MCF 10A (cell line): ENCODE measurements at regions not wholly inside any gene's neighbourhood (a gene's known extent, or its start where the extent isn't known, plus 50 kb on each side); places are given as distances from the start of the nearest gene placed in this dataset.
"Not testable (repeated sequence)": the region's sequence is repeated elsewhere in the genome, so short reads cannot be mapped to it uniquely, and the experiment has no call there.

Experiments used
- BruUV-seq: library from RNA; stranded (reverse); fragments of 400-500 nt; replicated peaks from 2 replicates; lab custom pipeline; 2021; lab: Mats Ljungman, UMichigan
- CTCF ChIA-PET: fragments of 300-600 bp; sonication (Branson Sonifier 250); formaldehyde crosslinking; extraction: SDS; loops from one replicate; lab custom pipeline; 2021; ENCODE audit warnings: antibody characterized with exemption, inconsistent platforms; lab: Yijun Ruan, JAX
- POLR2A ChIA-PET: fragments of 300-600, 350-650 bp; sonication (Branson Sonifier 250); formaldehyde crosslinking; extraction: SDS; loops from one replicate; lab custom pipeline; 2020; ENCODE audit warnings: antibody characterized with exemption, inconsistent platforms; lab: Yijun Ruan, JAX
- DNase-seq: peaks from one replicate; pipeline ENCODE4 v3.0.0-alpha.2; 2018; ENCODE audit not compliant: unreplicated experiment
- H3K27ac Mint-ChIP-seq: one replicate; pipeline ENCODE4 v1.8.0; 2022; ENCODE audit warnings: mild to moderate bottlenecking, low read depth, mixed read lengths; ENCODE audit not compliant: unreplicated experiment
- H3K27me3 Mint-ChIP-seq: one replicate; pipeline ENCODE4 v1.8.0; 2022; ENCODE audit warnings: mixed read lengths; ENCODE audit not compliant: insufficient read depth, unreplicated experiment
- H3K36me3 Mint-ChIP-seq: one replicate; pipeline ENCODE4 v1.8.0; 2022; ENCODE audit warnings: mild to moderate bottlenecking, moderate library complexity, mixed read lengths; ENCODE audit not compliant: insufficient read depth, unreplicated experiment
- H3K4me1 Mint-ChIP-seq: one replicate; pipeline ENCODE4 v1.8.0; 2022; ENCODE audit warnings: mixed read lengths; ENCODE audit not compliant: insufficient read depth, unreplicated experiment
- H3K4me3 Mint-ChIP-seq: one replicate; pipeline ENCODE4 v1.8.0; 2022; ENCODE audit warnings: mild to moderate bottlenecking, moderate library complexity, mixed read lengths; ENCODE audit not compliant: unreplicated experiment
- H3K9me3 Mint-ChIP-seq: one replicate; pipeline ENCODE4 v1.8.0; 2022; ENCODE audit warnings: mixed read lengths; ENCODE audit not compliant: unreplicated experiment
- intact Hi-C: fragments of 100-400 bp; cut with micrococcal nuclease; formaldehyde crosslinking; loops from 2 replicates; pipeline ENCODE4 v1.14.1; 2022

- CTCF ChIA-PET, intact Hi-C loops, H3K36me3 Mint-ChIP-seq, H3K27me3 Mint-ChIP-seq, H3K4me3 Mint-ChIP-seq, H3K27ac Mint-ChIP-seq, POLR2A ChIA-PET, BruUV-seq, DNase-seq, H3K9me3 Mint-ChIP-seq, H3K4me1 Mint-ChIP-seq: not testable (repeated sequence)
These were observed 60.5 kb downstream of the GOLGA6L22 start for GRCh38 chr15:22519213-22519612.

GRCh38 chr15:22526537-22526936, 67.8 kb downstream of the GOLGA6L22 start:
- H3K9me3 Mint-ChIP-seq, POLR2A ChIA-PET, H3K4me1 Mint-ChIP-seq, H3K27ac Mint-ChIP-seq, BruUV-seq, H3K27me3 Mint-ChIP-seq, DNase-seq, H3K4me3 Mint-ChIP-seq, CTCF ChIA-PET, H3K36me3 Mint-ChIP-seq, intact Hi-C loops: not testable (repeated sequence)

- CTCF ChIA-PET, H3K27ac Mint-ChIP-seq, H3K27me3 Mint-ChIP-seq, H3K36me3 Mint-ChIP-seq, H3K4me1 Mint-ChIP-seq, H3K4me3 Mint-ChIP-seq, H3K9me3 Mint-ChIP-seq, DNase-seq, BruUV-seq, POLR2A ChIA-PET, intact Hi-C loops: not testable (repeated sequence)
These were observed 68.3 kb downstream of the GOLGA6L22 start for GRCh38 chr15:22527016-22527415.

- H3K27me3 Mint-ChIP-seq: not testable (repeated sequence)
These were observed 70.5 kb downstream of the GOLGA6L22 start for GRCh38 chr15:22529200-22529599.

GRCh38 chr15:22559701-22560100, 101.0 kb downstream of the GOLGA6L22 start:
- H3K27me3 Mint-ChIP-seq, H3K9me3 Mint-ChIP-seq, H3K4me1 Mint-ChIP-seq, BruUV-seq, intact Hi-C loops, DNase-seq, H3K4me3 Mint-ChIP-seq, POLR2A ChIA-PET, H3K36me3 Mint-ChIP-seq, H3K27ac Mint-ChIP-seq, CTCF ChIA-PET: not testable (repeated sequence)

More at GRCh38 chr15:22529200-22529599, 70.5 kb downstream of the GOLGA6L22 start:
- BruUV-seq, H3K4me1 Mint-ChIP-seq, POLR2A ChIA-PET, H3K4me3 Mint-ChIP-seq, intact Hi-C loops, DNase-seq, H3K36me3 Mint-ChIP-seq, H3K9me3 Mint-ChIP-seq, CTCF ChIA-PET, H3K27ac Mint-ChIP-seq: not testable (repeated sequence)

- H3K27me3 Mint-ChIP-seq, H3K36me3 Mint-ChIP-seq, intact Hi-C loops, H3K4me1 Mint-ChIP-seq, H3K27ac Mint-ChIP-seq, H3K4me3 Mint-ChIP-seq, CTCF ChIA-PET, DNase-seq, BruUV-seq, POLR2A ChIA-PET, H3K9me3 Mint-ChIP-seq: not testable (repeated sequence)
These were observed 103.0 kb downstream of the GOLGA6L22 start for GRCh38 chr15:22561716-22562115.

- H3K27me3 Mint-ChIP-seq, H3K4me3 Mint-ChIP-seq, H3K4me1 Mint-ChIP-seq, H3K27ac Mint-ChIP-seq, H3K9me3 Mint-ChIP-seq, POLR2A ChIA-PET, BruUV-seq, CTCF ChIA-PET, DNase-seq, H3K36me3 Mint-ChIP-seq, intact Hi-C loops: not testable (repeated sequence)
These were observed 107.8 kb downstream of the GOLGA6L22 start for GRCh38 chr15:22566510-22566909.

GRCh38 chr15:22569486-22569885, 110.8 kb downstream of the GOLGA6L22 start:
- BruUV-seq, DNase-seq, H3K4me3 Mint-ChIP-seq, H3K4me1 Mint-ChIP-seq, intact Hi-C loops, H3K9me3 Mint-ChIP-seq, H3K27ac Mint-ChIP-seq, H3K27me3 Mint-ChIP-seq, CTCF ChIA-PET, POLR2A ChIA-PET, H3K36me3 Mint-ChIP-seq: not testable (repeated sequence)

GRCh38 chr15:22572152-22572735, 113.5 kb downstream of the GOLGA6L22 start:
- DNase-seq, H3K36me3 Mint-ChIP-seq, H3K4me3 Mint-ChIP-seq, BruUV-seq, H3K27ac Mint-ChIP-seq, intact Hi-C loops, H3K27me3 Mint-ChIP-seq, H3K9me3 Mint-ChIP-seq, H3K4me1 Mint-ChIP-seq, POLR2A ChIA-PET, CTCF ChIA-PET: not testable (repeated sequence)
